HepG2 (cell line): ENCODE measurements at regions not wholly inside any gene's neighbourhood (a gene's known extent, or its start where the extent isn't known, plus 50 kb on each side); places are given as distances from the start of the nearest gene placed in this dataset.

Experiments used
- CEBPB ChIP-seq: IDR thresholded peaks from 2 replicates; pipeline ENCODE4 v1.6.1; 2011; ENCODE audit warnings: low read depth, low read length, improper control_type of control experiment, borderline replicate concordance
- ETS1 ChIP-seq: sonication (generic); formaldehyde crosslinking; IDR thresholded peaks from 2 replicates; pipeline ENCODE4 v1.4.0; 2020; ENCODE audit warnings: missing genetic modification reagents
- FOXK2 ChIP-seq: fragments of 450-650 bp; IDR thresholded peaks from 2 replicates; pipeline ENCODE4 v1.6.1; 2016
- GATA4 ChIP-seq: sonication (generic); IDR thresholded peaks from 2 replicates; pipeline ENCODE4 v1.6.1; 2016; ENCODE audit warnings: antibody characterized with exemption, low read depth, borderline replicate concordance
- GTF2F1 ChIP-seq: fragments of 150-350 bp; IDR thresholded peaks from 2 replicates; pipeline ENCODE4 v1.6.1; 2014; ENCODE audit warnings: low read length
- KLF11 ChIP-seq: IDR thresholded peaks from 2 replicates; pipeline ENCODE4 v1.6.1; 2016; ENCODE audit warnings: missing compliant biosample characterization
- MYPOP ChIP-seq: sonication (generic); formaldehyde crosslinking; IDR thresholded peaks from 2 replicates; pipeline ENCODE4 v1.8.1; 2023; ENCODE audit warnings: mild to moderate bottlenecking, moderate library complexity, missing genetic modification reagents
- RBAK ChIP-seq: sonication (generic); formaldehyde crosslinking; IDR thresholded peaks from 2 replicates; pipeline ENCODE4 v1.5.1; 2020; ENCODE audit warnings: mild to moderate bottlenecking, missing genetic modification reagents
- RFXANK ChIP-seq: IDR thresholded peaks from 2 replicates; pipeline ENCODE4 v1.6.1; 2016
- SNAPC4 ChIP-seq: sonication (generic); formaldehyde crosslinking; IDR thresholded peaks from 2 replicates; pipeline ENCODE4 v1.4.0; 2020; ENCODE audit warnings: mild to moderate bottlenecking, missing genetic modification reagents
- TAF1 ChIP-seq: sonication (generic); formaldehyde crosslinking; IDR thresholded peaks from 2 replicates; pipeline ENCODE4 v1.4.0; 2020; ENCODE audit warnings: missing genetic modification reagents
- YEATS4 ChIP-seq: sonication (generic); formaldehyde crosslinking; IDR thresholded peaks from 2 replicates; pipeline ENCODE4 v1.4.0; 2020; ENCODE audit warnings: missing genetic modification reagents, borderline replicate concordance
- ZBTB14 ChIP-seq: sonication (generic); formaldehyde crosslinking; IDR thresholded peaks from 2 replicates; pipeline ENCODE4 v1.4.0; 2020; ENCODE audit warnings: missing genetic modification reagents
- ZBTB38 ChIP-seq: sonication (generic); formaldehyde crosslinking; IDR thresholded peaks from 2 replicates; pipeline ENCODE4 v1.5.1; 2020; ENCODE audit warnings: mild to moderate bottlenecking, missing genetic modification reagents
- ZNF280D ChIP-seq: sonication (generic); formaldehyde crosslinking; IDR thresholded peaks from 2 replicates; pipeline ENCODE4 v1.5.1; 2020; ENCODE audit warnings: mild to moderate bottlenecking, missing genetic modification reagents
- ZNF552 ChIP-seq: sonication (generic); formaldehyde crosslinking; IDR thresholded peaks from 2 replicates; pipeline ENCODE4 v1.9.0; 2022; ENCODE audit warnings: missing genetic modification reagents, mild to moderate bottlenecking, borderline replicate concordance
- ZNF713 ChIP-seq: sonication (generic); formaldehyde crosslinking; IDR thresholded peaks from 2 replicates; pipeline ENCODE4 v1.4.0; 2020; ENCODE audit warnings: mild to moderate bottlenecking, missing genetic modification reagents
- ZNF75D ChIP-seq: sonication (generic); formaldehyde crosslinking; IDR thresholded peaks from 2 replicates; pipeline ENCODE4 v1.8.1; 2023; ENCODE audit warnings: missing genetic modification reagents, mild to moderate bottlenecking, borderline replicate concordance

- peak; percentile 13; the same call in 1 of the 2 replicates for TF ChIP-seq ZNF280D (CRISPR knock-in tag)
- no peak for TF ChIP-seq RFXANK (CRISPR knock-in tag)
- TF ChIP-seq ZNF75D (CRISPR knock-in tag): no peak
- peak; percentile 21; the same call in 1 of the 2 replicates for TF ChIP-seq GATA4
- peak; percentile 41; the same call in 1 of the 2 replicates for TF ChIP-seq ZBTB38 (CRISPR knock-in tag)
- 0 out of 2 replicates have a peak, but pooled peaks have one; percentile 46 for TF ChIP-seq SNAPC4
- TF ChIP-seq GTF2F1: no peak
- TF ChIP-seq TAF1: no peak
- no peak for TF ChIP-seq RBAK (CRISPR knock-in tag)
- no peak; the same call in 1 of the 2 replicates for TF ChIP-seq YEATS4
- TF ChIP-seq ZNF713 (CRISPR knock-in tag): no peak
- TF ChIP-seq FOXK2: peak; percentile 48; the same call in 1 of the 2 replicates
- TF ChIP-seq ZBTB14 (CRISPR knock-in tag): no peak
- TF ChIP-seq MYPOP (CRISPR knock-in tag): no peak
- TF ChIP-seq CEBPB: no peak
- 0 out of 2 replicates have a peak, but pooled peaks have one; percentile 36 for TF ChIP-seq KLF11 (CRISPR knock-in tag)
- no peak for TF ChIP-seq ETS1
- no peak for TF ChIP-seq ZNF552 (CRISPR knock-in tag)
These were observed 266.4 kb downstream of the ANAPC1 start (continued) for GRCh38 chr2:111617299-111618225.
